ENCODE measurements at regions not wholly inside any gene's neighbourhood (a gene's known extent, or its start where the extent isn't known, plus 50 kb on each side); places are given as distances from the start of the nearest gene placed in this dataset.
"Not testable (repeated sequence)": the region's sequence is repeated elsewhere in the genome, so short reads cannot be mapped to it uniquely, and the experiment has no call there.

GRCh38 chr6:106745824-106746582 is 116.6 kb downstream of the QRSL1 start:
- no peak for DNase-seq (ENCODE audit: low spot score)

GRCh38 chr6:106745197-106745770 is 115.9 kb downstream of the QRSL1 start:
- DNase-seq (ENCODE audit: low spot score): no peak

GRCh38 chr6:106744781-106745180 is 115.4 kb downstream of the QRSL1 start:
- DNase-seq (ENCODE audit: low spot score): no peak

- not testable (repeated sequence) for DNase-seq (ENCODE audit: low spot score)
These were observed 114.7 kb downstream of the QRSL1 start for GRCh38 chr6:106744029-106744428.

- DNase-seq (ENCODE audit: low spot score): no peak
These were observed 114.2 kb downstream of the QRSL1 start for GRCh38 chr6:106743612-106744011.

GRCh38 chr6:106740287-106740686 is 110.9 kb downstream of the QRSL1 start:
- DNase-seq (ENCODE audit: low spot score): no peak

GRCh38 chr6:106739387-106739786 is 110.0 kb downstream of the QRSL1 start:
- no peak for DNase-seq (ENCODE audit: low spot score)

- no peak for DNase-seq (ENCODE audit: low spot score)
These were observed 107.1 kb downstream of the QRSL1 start for GRCh38 chr6:106736502-106736901.

GRCh38 chr6:106735828-106736227 is 106.5 kb downstream of the QRSL1 start:
- DNase-seq (ENCODE audit: low spot score): no peak

- DNase-seq (ENCODE audit: low spot score): no peak
These were observed 105.8 kb downstream of the QRSL1 start for GRCh38 chr6:106735136-106735633.

GRCh38 chr6:106733386-106733785 is 104.0 kb downstream of the QRSL1 start:
- no peak for DNase-seq (ENCODE audit: low spot score)

- DNase-seq (ENCODE audit: low spot score): no peak
These were observed 103.1 kb downstream of the QRSL1 start for GRCh38 chr6:106732376-106732940.

GRCh38 chr6:106731843-106732160 is 102.4 kb downstream of the QRSL1 start:
- DNase-seq (ENCODE audit: low spot score): no peak

- no peak for DNase-seq (ENCODE audit: low spot score)
These were observed 101.9 kb downstream of the QRSL1 start for GRCh38 chr6:106731144-106731842.

GRCh38 chr6:106730718-106731117 is 101.3 kb downstream of the QRSL1 start:
- no peak for DNase-seq (ENCODE audit: low spot score)

- no peak for DNase-seq (ENCODE audit: low spot score)
These were observed 100.9 kb downstream of the QRSL1 start for GRCh38 chr6:106730264-106730663.

- no peak for DNase-seq (ENCODE audit: low spot score)
These were observed 100.5 kb downstream of the QRSL1 start for GRCh38 chr6:106729841-106730240.

- DNase-seq (ENCODE audit: low spot score): no peak
These were observed 99.0 kb downstream of the QRSL1 start for GRCh38 chr6:106728296-106728870.

- no peak for DNase-seq (ENCODE audit: low spot score)
These were observed 98.2 kb downstream of the QRSL1 start for GRCh38 chr6:106727480-106728149.

- no peak for DNase-seq (ENCODE audit: low spot score)
These were observed 95.5 kb downstream of the QRSL1 start for GRCh38 chr6:106724848-106725247.

GRCh38 chr6:106724337-106724736 is 95.0 kb downstream of the QRSL1 start:
- DNase-seq (ENCODE audit: low spot score): no peak

GRCh38 chr6:106723419-106723818 is 94.0 kb downstream of the QRSL1 start:
- not testable (repeated sequence) for DNase-seq (ENCODE audit: low spot score)
